ENCODE measurements at regions not wholly inside any gene's neighbourhood (a gene's known extent, or its start where the extent isn't known, plus 50 kb on each side); places are given as distances from the start of the nearest gene placed in this dataset.

GRCh38 chrX:106220177-106220576 lies 52.1 kb downstream of the PWWP3B start:
- TF ChIP-seq POLR2A (IDR thresholded peaks at IDR 0.05; ENCODE audit: low read length) = no peak
- no peak for TF ChIP-seq GATA1 (IDR thresholded peaks at IDR 0.05; ENCODE audit: low read depth, low read length)

Data from erythroblast (primary cell).